GM18517 (cell line): ENCODE measurements at regions not wholly inside any gene's neighbourhood (a gene's known extent, or its start where the extent isn't known, plus 50 kb on each side); places are given as distances from the start of the nearest gene placed in this dataset.

Experiments used
- ATAC-seq: cut with Tn5 transposase; IDR thresholded peaks from one replicate; pipeline ENCODE4 v1.9.1; 2021; ENCODE audit warnings: mild to moderate bottlenecking, moderate library complexity; ENCODE audit not compliant: unreplicated experiment

GRCh38 chr10:125226005-125226404, 65.6 kb upstream of the CTBP2 start:
- no peak for ATAC-seq

GRCh38 chr10:125225051-125225450, 64.7 kb upstream of the CTBP2 start:
- no peak for ATAC-seq

- ATAC-seq: no peak
Observed at GRCh38 chr10:125222515-125223308, 62.3 kb upstream of the CTBP2 start.

GRCh38 chr10:125221716-125222115, 61.4 kb upstream of the CTBP2 start:
- no peak for ATAC-seq

GRCh38 chr10:125219776-125220175, 59.4 kb upstream of the CTBP2 start:
- ATAC-seq: no peak

GRCh38 chr10:125218967-125219366, 58.6 kb upstream of the CTBP2 start:
- ATAC-seq: no peak

- ATAC-seq: no peak
Observed at GRCh38 chr10:125217990-125218675, 57.8 kb upstream of the CTBP2 start.

GRCh38 chr10:125216861-125217260, 56.5 kb upstream of the CTBP2 start:
- no peak for ATAC-seq

- ATAC-seq: no peak
Observed at GRCh38 chr10:125216309-125216708, 55.9 kb upstream of the CTBP2 start.

GRCh38 chr10:125214283-125214570, 53.9 kb upstream of the CTBP2 start:
- no peak for ATAC-seq

GRCh38 chr10:125213541-125214282, 53.3 kb upstream of the CTBP2 start:
- ATAC-seq: no peak

GRCh38 chr10:125212150-125212809, 51.9 kb upstream of the CTBP2 start:
- ATAC-seq: no peak
